ENCODE measurements at regions not wholly inside any gene's neighbourhood (a gene's known extent, or its start where the extent isn't known, plus 50 kb on each side); places are given as distances from the start of the nearest gene placed in this dataset.

GRCh38 chr2:138223319-138223718 is 259.0 kb downstream of the HNMT start:
- Histone ChIP-seq H3K36me3 (no peaks in the 10 kb centered on the region), H3K27me3 (no peaks in the 10 kb centered on the region), H3K4me3 (no peak overlapping the region), H3K9me3 (no peaks in the 10 kb centered on the region), H3K4me1 (no peaks in the 10 kb centered on the region), H3K27ac (replicated peaks in 1 of 4) (no peak overlapping the region)
- TF ChIP-seq POLR2AphosphoS5 (IDR thresholded peaks at IDR 0.05): no peak
- TF ChIP-seq EP300 (IDR thresholded peaks at IDR 0.05): no peak
- no peak for TF ChIP-seq CTCF (IDR thresholded peaks at IDR 0.05)
- no peak for TF ChIP-seq POLR2A (IDR thresholded peaks at IDR 0.05; ENCODE audit: low read depth)
- intact Hi-C loops (cut with DNase I): no loop called here
- WGBS: 83% methylated on average over 6 of the region's 6 CpGs
- no peak for DNase-seq (ENCODE audit: extremely low spot score)

- TF ChIP-seq POLR2AphosphoS5 (IDR thresholded peaks at IDR 0.05) (no peak), EP300 (IDR thresholded peaks at IDR 0.05) (no peak), CTCF (IDR thresholded peaks at IDR 0.05) (no peak), POLR2A (IDR thresholded peaks at IDR 0.05; ENCODE audit: low read depth) (no peak)
- H3K27ac ChIP-seq (replicated peaks in 1 of 4): no peak overlapping the region
- no peak for DNase-seq (ENCODE audit: extremely low spot score)
- H3K27me3 ChIP-seq: no peaks in the 10 kb centered on the region
- H3K4me1 ChIP-seq: no peaks in the 10 kb centered on the region
- no peaks in the 10 kb centered on the region for H3K9me3 ChIP-seq
- H3K4me3 ChIP-seq: no peak overlapping the region
- no peaks in the 10 kb centered on the region for H3K36me3 ChIP-seq
- intact Hi-C loops (cut with DNase I): no loop called here
Measured at GRCh38 chr2:138227195-138227594, 262.9 kb downstream of the HNMT start.

GRCh38 chr2:138228101-138228500 is 263.8 kb downstream of the HNMT start:
- no peak for DNase-seq (ENCODE audit: extremely low spot score)
- Histone ChIP-seq H3K27ac (replicated peaks in 1 of 4) (no peak overlapping the region), H3K9me3 (no peaks in the 10 kb centered on the region), H3K4me1 (no peaks in the 10 kb centered on the region), H3K27me3 (no peaks in the 10 kb centered on the region), H3K4me3 (no peak overlapping the region), H3K36me3 (no peaks in the 10 kb centered on the region)
- intact Hi-C loops (cut with DNase I): no loop called here
- WGBS: 97% methylated on average over 2 of the region's 2 CpGs
- TF ChIP-seq POLR2AphosphoS5 (IDR thresholded peaks at IDR 0.05) (no peak), POLR2A (IDR thresholded peaks at IDR 0.05; ENCODE audit: low read depth) (no peak), CTCF (IDR thresholded peaks at IDR 0.05) (no peak), EP300 (IDR thresholded peaks at IDR 0.05) (no peak)

GRCh38 chr2:138234265-138234664 is 267.3 kb upstream of the SPOPL start:
- TF ChIP-seq POLR2AphosphoS5 (IDR thresholded peaks at IDR 0.05): no peak
- TF ChIP-seq EP300 (IDR thresholded peaks at IDR 0.05): no peak
- TF ChIP-seq POLR2A (IDR thresholded peaks at IDR 0.05; ENCODE audit: low read depth): no peak
- no peak for TF ChIP-seq CTCF (IDR thresholded peaks at IDR 0.05)
- 79% methylated on average over 2 of the region's 2 CpGs for WGBS
- H3K36me3 ChIP-seq: no peaks in the 10 kb centered on the region
- intact Hi-C loops (cut with DNase I): no loop called here
- peaks cover 0 to 7% (median 0%) of the 10 kb centered on the region in 4 donors for H3K4me1 ChIP-seq
- H3K27me3 ChIP-seq: no peaks in the 10 kb centered on the region
- no peak overlapping the region for H3K4me3 ChIP-seq
- H3K27ac ChIP-seq (replicated peaks in 1 of 4): no peak overlapping the region
- H3K9me3 ChIP-seq: no peaks in the 10 kb centered on the region
- no peak for DNase-seq (ENCODE audit: extremely low spot score)

- Histone ChIP-seq H3K27ac (replicated peaks in 1 of 4) (no peak overlapping the region), H3K9me3 (no peaks in the 10 kb centered on the region), H3K27me3 (no peaks in the 10 kb centered on the region), H3K4me1 (peaks cover 0 to 7% (median 3%) of the 10 kb centered on the region in 4 donors), H3K4me3 (no peak overlapping the region), H3K36me3 (no peaks in the 10 kb centered on the region)
- intact Hi-C loops (cut with DNase I): no loop called here
- no peak for DNase-seq (ENCODE audit: extremely low spot score)
- 87% methylated on average over 2 of the region's 2 CpGs for WGBS
- TF ChIP-seq POLR2A (IDR thresholded peaks at IDR 0.05; ENCODE audit: low read depth): no peak
- TF ChIP-seq POLR2AphosphoS5 (IDR thresholded peaks at IDR 0.05): no peak
- no peak for TF ChIP-seq CTCF (IDR thresholded peaks at IDR 0.05)
- no peak for TF ChIP-seq EP300 (IDR thresholded peaks at IDR 0.05)
Measured at GRCh38 chr2:138235041-138235440, 266.5 kb upstream of the SPOPL start.

Measured in esophagus muscularis mucosa (tissue), 4 donors.